ENCODE measurements at regions not wholly inside any gene's neighbourhood (a gene's known extent, or its start where the extent isn't known, plus 50 kb on each side); places are given as distances from the start of the nearest gene placed in this dataset.

- ATAC-seq (no peak), DNase-seq (ENCODE audit: low spot score) (no peak)
These were observed 320.2 kb downstream of the CDC14C start for GRCh38 chr7:49244543-49244942.

GRCh38 chr7:49245062-49245461, 320.7 kb downstream of the CDC14C start:
- ATAC-seq (no peak), DNase-seq (ENCODE audit: low spot score) (no peak)

GRCh38 chr7:49247759-49248158, 323.4 kb downstream of the CDC14C start:
- DNase-seq (ENCODE audit: low spot score) (no peak), ATAC-seq (no peak)

DNA sequence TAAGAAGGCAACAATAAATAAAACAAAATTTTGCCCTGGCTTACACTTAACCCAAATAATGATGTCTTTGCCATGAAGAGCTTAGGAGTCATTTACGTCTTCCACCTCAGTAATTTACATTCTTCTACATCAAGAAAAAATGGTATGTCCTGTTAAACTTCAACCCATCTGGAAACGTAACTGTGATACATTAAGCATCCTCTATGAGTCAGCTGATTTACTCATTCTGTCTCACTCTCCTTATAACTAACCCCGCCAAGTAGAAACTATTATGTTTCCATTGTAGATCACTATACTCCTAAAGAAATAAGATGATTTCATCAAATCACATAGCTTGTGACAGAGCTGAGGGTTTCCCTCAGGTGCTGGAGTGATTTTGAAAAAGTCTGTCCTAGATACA, 330.7 kb downstream of the CDC14C start:
- ATAC-seq, result no peak
- no peak for DNase-seq (ENCODE audit: low spot score)

DNA sequence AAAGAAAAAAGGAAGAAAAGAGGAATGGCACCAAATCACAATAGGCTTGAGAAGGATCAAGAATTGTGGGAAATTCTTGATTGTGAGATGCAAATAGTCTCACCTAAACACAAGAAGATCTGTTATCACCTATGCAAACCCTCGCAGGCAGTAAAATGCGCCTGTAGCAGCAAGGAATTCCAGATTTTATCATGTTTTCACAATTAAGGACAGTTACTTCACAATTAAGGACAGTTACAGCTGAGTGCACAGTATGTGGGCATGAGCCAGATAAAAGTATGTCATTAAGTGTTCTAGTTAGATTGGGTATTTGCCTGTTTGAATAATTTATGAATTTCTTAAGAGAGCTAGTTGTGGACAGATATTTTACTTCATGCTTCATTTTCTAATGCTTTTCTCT, 336.2 kb downstream of the CDC14C start:
- DNase-seq (ENCODE audit: low spot score), result no peak
- no peak for ATAC-seq

GRCh38 chr7:49261928-49262327, 337.6 kb downstream of the CDC14C start:
- no peak for ATAC-seq
- DNase-seq (ENCODE audit: low spot score), result no peak

DNA sequence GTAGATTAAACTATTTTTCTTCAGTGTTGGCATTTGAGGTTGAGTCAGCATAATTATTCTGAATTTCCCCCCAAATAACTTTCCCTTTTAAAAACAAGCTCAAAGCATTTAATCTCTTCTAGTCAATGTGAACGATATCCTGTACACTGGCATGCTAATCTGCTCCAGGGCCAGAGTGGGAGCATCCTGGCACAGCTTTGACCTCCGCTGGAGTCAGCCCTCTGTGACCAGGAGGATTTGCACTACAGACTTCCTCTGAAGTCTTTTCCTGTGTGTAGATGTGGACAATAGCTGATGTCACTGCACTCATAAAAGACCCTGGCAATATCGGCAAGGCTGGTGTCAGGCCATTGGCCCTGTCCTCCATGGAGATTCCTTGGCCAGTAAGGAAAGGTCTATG, 340.2 kb downstream of the CDC14C start:
- no peak for DNase-seq (ENCODE audit: low spot score)
- ATAC-seq, result no peak

- DNase-seq (ENCODE audit: low spot score) (no peak), ATAC-seq (no peak)
These were observed 349.6 kb downstream of the CDC14C start for GRCh38 chr7:49273897-49274296.

DNA sequence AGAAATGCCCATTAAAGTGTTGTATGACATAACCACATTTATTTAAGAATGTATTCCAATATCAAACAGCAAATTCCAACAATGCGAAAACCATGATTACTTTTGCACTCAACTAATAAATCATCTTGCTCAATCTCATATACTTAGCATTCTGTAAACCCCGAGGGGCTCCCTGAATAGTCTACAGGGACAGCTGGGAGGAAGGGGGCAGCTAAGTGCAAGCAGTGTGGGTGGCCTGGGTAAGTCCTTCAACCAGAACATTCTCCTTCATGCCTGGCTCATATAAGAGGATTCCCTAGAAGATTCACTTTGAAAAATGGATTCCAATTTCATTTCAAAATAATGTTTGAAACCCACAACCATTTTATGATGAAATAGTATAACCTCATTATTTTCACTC, 355.5 kb downstream of the CDC14C start:
- DNase-seq (ENCODE audit: low spot score) (no peak), ATAC-seq (no peak)

DNA sequence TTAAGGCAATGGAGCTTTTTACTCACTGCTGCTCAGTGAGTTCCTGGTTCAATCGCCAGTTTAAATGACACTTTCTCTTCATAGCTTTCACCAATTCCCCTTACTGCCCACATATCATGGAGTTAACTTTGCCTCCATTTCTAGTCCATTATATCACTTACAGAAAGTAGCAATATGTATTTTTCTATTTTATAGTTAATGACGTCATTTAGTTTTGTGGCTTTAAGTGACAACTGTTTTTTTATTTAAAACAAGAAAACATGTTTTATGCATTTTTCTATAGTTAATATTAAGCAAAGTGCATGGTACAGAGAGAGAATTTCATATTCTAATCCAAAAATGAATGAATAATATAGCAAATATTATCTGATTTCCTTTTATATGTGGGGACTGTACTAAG, 363.3 kb downstream of the CDC14C start:
- no peak for ATAC-seq
- DNase-seq (ENCODE audit: low spot score), result no peak

DNA sequence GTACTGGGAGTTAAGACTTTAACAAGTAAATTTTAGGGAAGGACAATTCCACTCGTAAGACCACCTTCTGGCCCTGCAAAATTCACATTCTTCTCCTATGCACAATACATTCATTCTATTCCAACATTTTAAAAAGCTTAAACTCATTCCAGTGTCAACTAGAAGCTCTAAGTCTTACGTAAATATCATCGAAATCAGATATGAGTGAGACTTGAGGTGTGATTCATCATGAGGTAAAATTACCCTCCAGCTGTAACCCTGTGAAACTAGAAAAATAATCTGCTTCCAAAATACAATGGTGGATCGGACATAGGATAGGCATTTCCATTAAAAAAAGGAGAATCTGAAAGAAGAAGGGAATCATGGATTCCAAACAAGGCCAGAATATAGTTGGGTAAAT, 370.3 kb downstream of the CDC14C start:
- no peak for DNase-seq (ENCODE audit: low spot score)
- ATAC-seq, result no peak

DNA sequence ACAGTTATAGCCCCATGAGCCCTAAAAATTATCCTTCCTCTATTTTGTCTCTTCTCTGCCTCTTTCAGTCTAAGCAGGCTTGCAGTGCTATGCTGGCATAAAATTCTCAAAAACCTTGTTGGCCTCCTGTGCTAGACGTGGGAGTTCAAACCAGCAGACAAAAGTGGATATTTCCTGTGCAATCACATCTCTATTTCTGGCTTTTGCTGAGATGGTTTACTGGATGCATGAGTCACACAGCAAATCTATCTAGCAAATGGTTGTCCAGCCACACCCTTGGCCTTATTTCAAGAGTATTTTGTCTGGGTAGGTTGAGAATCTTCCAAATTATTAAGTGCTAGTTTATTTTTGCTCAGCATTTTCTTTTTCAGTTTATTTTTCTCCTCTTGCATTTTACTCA, 370.8 kb downstream of the CDC14C start:
- no peak for ATAC-seq

GRCh38 chr7:49297958-49298357, 373.6 kb downstream of the CDC14C start:
- DNase-seq (ENCODE audit: low spot score) (no peak), ATAC-seq (no peak)

More for the DNA sequence above, 370.8 kb downstream of the CDC14C start:
- DNase-seq (ENCODE audit: low spot score), result no peak

DNA sequence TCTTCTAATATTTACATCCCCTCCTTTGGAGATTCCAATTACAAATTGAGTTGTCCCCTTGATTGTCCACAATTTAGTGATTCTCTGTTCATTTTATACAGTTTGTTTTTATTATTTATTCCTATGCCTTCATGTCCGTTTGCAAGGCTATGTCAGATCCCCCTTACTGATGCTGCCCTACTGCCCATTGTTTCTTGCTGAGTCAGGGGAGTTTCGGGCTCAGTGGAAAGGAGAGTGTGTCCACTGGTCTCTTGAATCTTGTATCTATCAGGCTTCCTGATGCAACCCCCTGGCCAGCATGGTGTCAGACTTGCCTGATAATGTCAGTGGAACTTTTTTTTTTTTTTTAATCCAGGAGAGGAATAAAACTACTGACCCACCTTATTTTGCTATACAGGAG, 384.4 kb downstream of the CDC14C start:
- ATAC-seq (no peak), DNase-seq (ENCODE audit: low spot score) (no peak)

GRCh38 chr7:49320083-49320482, 395.7 kb downstream of the CDC14C start:
- ATAC-seq, result no peak
- no peak for DNase-seq (ENCODE audit: low spot score)

DNA sequence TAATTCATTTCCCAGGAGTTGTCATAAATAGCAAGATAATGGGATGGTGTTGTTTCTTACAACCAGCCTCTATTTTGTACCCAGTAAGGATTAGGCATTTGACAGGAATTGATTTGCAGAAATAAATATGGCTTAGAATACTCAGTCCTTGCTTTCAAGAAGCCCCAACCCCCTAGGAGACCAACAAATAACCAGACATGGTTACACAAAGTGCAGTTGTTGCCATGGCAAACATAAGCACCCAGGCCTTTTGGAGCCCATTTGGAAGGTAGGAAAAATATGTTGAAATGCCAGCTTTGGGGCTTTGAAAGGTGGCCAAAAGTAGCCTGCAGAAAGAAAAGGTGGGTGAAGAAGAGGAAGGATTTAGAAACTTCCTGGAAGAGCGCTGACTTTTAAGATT, 397.5 kb downstream of the CDC14C start:
- ATAC-seq (no peak), DNase-seq (ENCODE audit: low spot score) (no peak)

GRCh38 chr7:49322476-49322875, 398.1 kb downstream of the CDC14C start:
- DNase-seq (ENCODE audit: low spot score) (no peak), ATAC-seq (no peak)

GRCh38 chr7:49324040-49324439, 399.7 kb downstream of the CDC14C start:
- no peak for DNase-seq (ENCODE audit: low spot score)

DNA sequence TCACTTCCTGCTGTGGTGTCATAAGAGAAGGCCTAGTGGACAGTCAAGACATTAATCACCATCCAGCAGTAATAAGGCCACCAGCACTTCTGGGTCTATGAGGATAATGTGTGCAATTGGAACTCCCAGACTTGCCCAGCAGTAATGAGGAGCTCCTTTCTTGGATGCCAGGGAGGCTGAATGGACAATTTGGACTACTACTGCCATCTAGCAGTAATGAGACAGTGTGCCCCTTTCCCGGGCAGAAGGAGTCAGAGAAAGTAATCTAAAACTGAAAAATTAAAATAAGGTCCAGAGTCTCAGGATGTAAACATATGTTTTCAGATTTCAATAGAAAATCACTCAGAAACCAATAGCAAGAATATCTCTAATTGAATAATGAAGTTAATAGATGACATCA, 400.4 kb downstream of the CDC14C start:
- DNase-seq (ENCODE audit: low spot score), result no peak
- ATAC-seq, result no peak

More at GRCh38 chr7:49324040-49324439, 399.7 kb downstream of the CDC14C start:
- no peak for ATAC-seq

DNA sequence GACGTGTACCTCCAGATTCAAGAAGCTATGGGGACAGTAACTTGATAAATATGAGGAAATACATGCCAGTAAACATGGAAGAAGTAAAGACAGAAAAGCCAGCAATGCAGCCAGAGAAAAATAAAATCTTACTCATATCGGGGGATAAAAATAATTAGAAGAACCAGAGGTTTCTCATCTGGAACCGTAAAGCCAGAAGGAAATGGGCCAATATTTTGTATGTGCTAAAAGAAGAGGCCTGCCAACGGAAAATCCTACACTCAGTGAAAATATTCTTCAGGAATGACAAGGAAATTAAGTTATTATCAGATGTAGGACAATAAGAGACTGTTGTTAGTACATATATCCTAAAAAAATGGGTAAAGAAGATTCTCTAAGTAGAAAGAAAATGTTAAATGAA, 401.2 kb downstream of the CDC14C start:
- DNase-seq (ENCODE audit: low spot score), result no peak

DNA sequence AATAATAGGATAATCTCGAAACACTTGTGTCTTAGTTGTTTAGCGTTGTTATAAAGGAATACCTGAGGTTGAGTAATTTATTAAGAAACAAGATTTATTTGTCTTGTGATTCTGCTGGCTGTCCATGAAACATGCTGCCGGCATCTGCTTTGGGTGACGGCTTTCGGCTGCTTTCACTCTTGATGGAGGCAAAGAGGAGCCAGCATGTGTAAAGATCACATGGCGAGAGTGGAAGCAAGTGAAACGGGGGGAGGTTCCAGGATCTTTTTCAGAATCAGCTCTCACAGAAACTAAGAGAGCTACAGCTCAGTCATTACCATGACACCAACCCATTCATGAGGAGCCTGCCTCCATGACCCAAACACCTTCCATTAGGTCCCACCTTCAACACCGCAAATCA, 402.8 kb downstream of the CDC14C start:
- DNase-seq (ENCODE audit: low spot score), result no peak
- no peak for ATAC-seq

More for the DNA sequence above, 401.2 kb downstream of the CDC14C start:
- ATAC-seq, result no peak

GRCh38 chr7:49333180-49333881, 409.0 kb downstream of the CDC14C start:
- no peak for DNase-seq (ENCODE audit: low spot score)
- ATAC-seq, result no peak

- no peak for ATAC-seq
These were observed 417.5 kb downstream of the CDC14C start for GRCh38 chr7:49341849-49342248.

More at GRCh38 chr7:49341849-49342248, 417.5 kb downstream of the CDC14C start:
- no peak for DNase-seq (ENCODE audit: low spot score)

Data from left lobe of liver (tissue), 2 donors.